ENCODE measurements at regions not wholly inside any gene's neighbourhood (a gene's known extent, or its start where the extent isn't known, plus 50 kb on each side); places are given as distances from the start of the nearest gene placed in this dataset.

DNA sequence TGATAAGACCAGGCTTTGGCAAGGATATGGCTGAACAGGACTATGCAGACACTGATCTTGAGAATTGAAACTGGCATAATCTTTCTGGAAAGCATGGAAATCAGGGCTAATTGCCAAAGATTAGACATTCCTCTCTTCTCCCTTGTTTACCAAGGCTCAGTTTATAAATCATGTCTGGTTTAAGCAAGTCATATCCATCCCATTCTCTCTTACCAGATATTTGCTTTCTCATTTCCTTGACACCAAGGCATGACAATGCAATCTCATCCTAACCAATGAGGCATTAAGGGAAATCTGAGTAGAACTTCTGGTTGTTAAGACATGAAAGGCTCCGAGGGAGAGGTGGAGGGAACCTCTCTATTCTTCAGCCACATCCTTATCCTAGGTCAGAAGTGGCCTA lies 110.3 kb upstream of the CEP85L start:
- FAIRE-seq (no peak), DNase-seq (ENCODE audit: extremely low spot score, insufficient read length, low read depth) (no peak)

DNA sequence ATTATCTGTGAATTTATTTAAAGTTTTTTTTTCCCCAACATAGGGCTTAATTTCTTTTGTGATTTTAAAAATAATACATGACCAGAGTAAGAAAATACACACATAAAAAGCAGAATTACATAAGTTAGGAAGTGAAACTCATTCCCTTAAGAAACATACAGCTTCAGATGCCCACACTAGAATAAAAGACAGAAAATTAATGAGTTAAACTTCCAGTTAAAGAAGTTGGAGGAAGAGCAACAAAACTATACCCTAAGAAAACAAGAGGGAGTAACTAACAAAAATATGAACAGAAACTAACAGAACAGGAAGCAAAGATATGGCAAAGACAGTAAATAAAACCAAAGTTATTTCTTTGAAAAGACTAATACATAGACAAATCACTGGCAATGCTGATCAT lies 107.6 kb upstream of the CEP85L start:
- no peak for DNase-seq (ENCODE audit: extremely low spot score, insufficient read length, low read depth)
- FAIRE-seq = no peak

- DNase-seq (ENCODE audit: extremely low spot score, insufficient read length, low read depth) = no peak
- no peak for FAIRE-seq
Measured at GRCh38 chr6:118755941-118756646, 104.7 kb upstream of the CEP85L start.

DNA sequence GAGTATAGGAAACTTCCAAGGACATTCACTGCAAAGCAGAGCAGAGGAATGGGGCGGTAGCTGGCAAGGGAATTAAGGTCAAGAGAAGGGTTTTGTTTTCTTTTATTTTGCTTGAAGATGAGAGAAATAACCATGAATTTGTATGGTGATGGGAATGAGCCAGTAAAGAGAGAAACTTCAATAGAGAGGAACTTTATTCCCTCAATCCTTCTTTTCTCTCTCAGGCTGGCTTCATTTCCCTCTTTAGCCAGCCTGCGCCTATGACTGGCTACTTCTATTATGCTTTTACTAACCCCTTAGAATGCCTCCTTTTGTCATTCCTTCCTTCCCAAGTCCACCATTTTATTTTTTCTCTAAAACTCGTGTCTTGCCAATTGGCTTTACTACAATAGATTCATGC lies 101.4 kb upstream of the CEP85L start:
- DNase-seq (ENCODE audit: extremely low spot score, insufficient read length, low read depth) (no peak), FAIRE-seq (no peak)

- DNase-seq (ENCODE audit: extremely low spot score, insufficient read length, low read depth) (no peak), FAIRE-seq (no peak)
Measured at GRCh38 chr6:118751072-118751471, 99.7 kb upstream of the CEP85L start.

DNA sequence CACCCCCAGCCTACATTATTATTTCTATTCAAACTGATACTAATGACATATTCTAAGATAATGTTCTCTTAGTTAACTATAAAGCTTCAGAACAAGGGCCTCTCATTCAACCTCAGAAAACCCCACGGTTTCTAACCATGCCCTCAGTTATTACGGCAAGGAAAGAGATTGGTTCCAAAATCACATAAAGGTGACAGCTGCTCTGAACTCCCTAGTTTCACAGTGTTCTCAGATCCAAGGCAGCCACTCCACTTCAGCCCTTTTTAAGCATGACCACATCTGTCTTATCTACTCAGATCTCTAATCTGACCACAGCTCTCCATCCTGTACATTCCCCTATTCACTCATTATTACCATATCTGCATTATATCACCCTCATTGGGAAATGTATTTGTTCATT lies 98.8 kb upstream of the CEP85L start:
- DNase-seq (ENCODE audit: extremely low spot score, insufficient read length, low read depth) (no peak), FAIRE-seq (no peak)

GRCh38 chr6:118748311-118749062 lies 97.1 kb upstream of the CEP85L start:
- FAIRE-seq = no peak
- no peak for DNase-seq (ENCODE audit: extremely low spot score, insufficient read length, low read depth)

DNA sequence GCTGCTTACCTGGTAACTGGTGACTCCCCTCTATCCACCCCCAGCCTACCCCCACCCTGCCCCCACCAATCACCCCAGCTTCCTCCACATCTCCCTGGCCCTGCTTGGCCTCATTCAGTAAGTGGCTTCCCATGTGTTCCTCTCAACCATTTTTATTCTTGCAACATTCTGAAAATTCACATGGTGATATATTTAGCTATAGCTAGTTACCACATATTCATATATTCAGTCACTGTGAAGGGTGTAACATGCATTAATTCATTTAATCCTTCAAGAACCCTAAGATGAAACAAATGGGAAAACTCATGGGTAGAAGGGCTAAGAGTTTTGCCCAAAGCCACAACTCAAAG lies 95.4 kb upstream of the CEP85L start:
- no peak for DNase-seq (ENCODE audit: extremely low spot score, insufficient read length, low read depth)
- FAIRE-seq = no peak

DNA sequence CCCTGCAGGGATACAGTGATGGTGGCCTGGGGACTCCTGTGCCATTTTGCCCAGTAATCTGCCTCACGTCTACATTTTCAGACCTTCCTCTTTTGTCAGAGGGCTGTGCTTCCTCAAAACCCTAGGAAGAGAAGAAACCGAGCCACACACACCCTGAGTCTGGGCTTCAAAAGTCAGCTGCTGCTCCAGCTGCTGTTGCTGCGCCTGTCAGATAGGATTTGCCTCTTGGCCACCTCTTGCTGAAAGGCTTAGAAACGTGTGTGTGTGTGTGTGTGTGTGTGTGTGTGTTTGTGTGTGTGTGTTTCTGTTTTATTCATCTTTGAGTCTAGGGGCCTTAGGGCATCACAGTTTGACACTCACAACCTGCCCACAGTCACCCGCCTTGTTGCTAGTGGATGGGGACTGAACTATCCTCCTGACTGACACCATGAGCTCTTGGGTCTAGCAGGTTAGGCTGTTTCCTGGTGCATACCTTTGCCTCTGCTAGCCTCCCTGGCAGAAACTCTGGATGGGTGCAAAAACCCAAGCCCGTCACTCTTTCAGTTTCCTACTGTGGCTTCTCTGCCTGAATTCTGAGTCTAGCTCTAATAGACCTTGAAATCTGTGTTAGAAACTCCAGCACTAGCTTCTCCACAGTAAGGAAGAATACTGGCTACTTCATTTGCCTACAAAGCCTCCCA lies 94.9 kb upstream of the CEP85L start:
- no peak for FAIRE-seq

DNA sequence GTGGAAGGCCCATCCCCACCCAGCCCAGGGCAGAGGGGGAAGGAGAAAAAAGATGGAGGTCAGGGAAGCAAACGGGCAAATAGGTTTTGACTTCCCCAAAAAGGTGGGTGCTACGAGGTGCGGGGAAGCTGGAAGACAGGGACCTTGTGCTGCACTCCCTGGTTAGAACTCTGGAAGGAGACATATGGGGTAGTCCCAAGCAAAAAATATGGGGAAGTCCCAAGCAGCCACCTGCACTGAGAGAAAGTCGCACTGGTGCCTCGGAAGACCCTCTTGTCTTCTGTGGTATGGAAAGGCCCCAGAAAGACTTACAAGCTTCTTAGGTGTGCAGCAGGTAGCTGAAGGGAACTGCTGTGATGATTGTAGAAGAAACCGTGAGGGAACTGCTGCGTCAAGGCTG lies 93.8 kb upstream of the CEP85L start:
- no peak for DNase-seq (ENCODE audit: extremely low spot score, insufficient read length, low read depth)
- FAIRE-seq = no peak

More for the DNA sequence above, 94.9 kb upstream of the CEP85L start:
- DNase-seq (ENCODE audit: extremely low spot score, insufficient read length, low read depth) = no peak

GRCh38 chr6:118744261-118744941 lies 93.0 kb upstream of the CEP85L start:
- DNase-seq (ENCODE audit: extremely low spot score, insufficient read length, low read depth) = no peak

GRCh38 chr6:118743746-118744145 lies 92.4 kb upstream of the CEP85L start:
- FAIRE-seq (no peak), DNase-seq (ENCODE audit: extremely low spot score, insufficient read length, low read depth) (no peak)

More at GRCh38 chr6:118744261-118744941, 93.0 kb upstream of the CEP85L start:
- FAIRE-seq = no peak

- no peak for DNase-seq (ENCODE audit: extremely low spot score, insufficient read length, low read depth)
- FAIRE-seq = no peak
Measured at GRCh38 chr6:118740372-118740771, 89.0 kb upstream of the CEP85L start.

DNA sequence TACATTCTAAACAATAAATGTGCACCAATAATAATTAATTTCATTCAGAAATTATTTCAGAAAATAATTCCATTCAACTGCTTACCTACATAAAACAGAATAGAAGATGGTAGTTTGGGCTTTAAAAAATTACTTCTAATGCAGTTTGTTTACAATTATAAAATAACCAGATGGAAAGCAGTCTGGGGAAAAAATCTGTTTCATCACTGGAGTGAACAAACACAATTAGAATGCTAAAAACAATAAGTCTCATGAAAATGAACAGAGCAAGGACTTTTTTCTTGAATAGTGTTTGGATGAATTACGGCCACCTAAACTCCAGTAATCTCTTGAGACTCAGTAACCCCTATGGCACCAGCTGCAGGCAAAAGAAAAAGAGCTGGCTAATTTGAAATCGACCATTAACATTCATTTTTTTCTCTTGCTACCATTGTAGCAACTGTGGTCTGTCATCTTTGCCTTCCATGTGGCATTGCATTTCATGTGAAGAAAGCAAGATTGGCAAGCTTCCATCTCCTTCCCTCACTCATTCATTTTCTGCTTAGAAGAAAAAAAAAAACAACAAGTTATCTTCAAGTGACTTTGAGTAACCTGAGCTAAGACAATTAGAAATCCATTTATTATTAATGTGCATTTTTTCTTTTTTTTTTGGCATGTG lies 88.4 kb upstream of the CEP85L start:
- no peak for FAIRE-seq
- no peak for DNase-seq (ENCODE audit: extremely low spot score, insufficient read length, low read depth)

DNA sequence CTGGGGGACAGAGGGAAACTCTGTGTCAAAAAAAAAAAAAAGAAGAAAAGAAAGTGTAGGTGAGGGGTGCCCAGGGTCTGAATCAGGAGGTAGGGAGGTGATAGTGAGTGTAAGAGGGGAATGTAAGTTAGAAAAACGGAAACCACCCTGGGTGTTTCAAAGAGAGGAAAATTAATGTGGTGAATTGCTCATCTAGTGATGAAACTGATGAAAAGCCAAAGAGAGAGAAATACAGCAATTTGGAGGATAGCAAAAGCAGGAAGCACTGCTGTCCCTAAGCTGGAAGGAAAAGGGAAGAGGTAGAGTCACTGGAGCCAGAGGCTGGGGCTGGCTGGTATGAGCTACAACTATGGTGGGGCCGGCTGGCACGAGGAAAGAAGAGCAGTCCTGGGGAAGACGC lies 85.0 kb upstream of the CEP85L start:
- DNase-seq (ENCODE audit: extremely low spot score, insufficient read length, low read depth) (no peak), FAIRE-seq (no peak)

DNA sequence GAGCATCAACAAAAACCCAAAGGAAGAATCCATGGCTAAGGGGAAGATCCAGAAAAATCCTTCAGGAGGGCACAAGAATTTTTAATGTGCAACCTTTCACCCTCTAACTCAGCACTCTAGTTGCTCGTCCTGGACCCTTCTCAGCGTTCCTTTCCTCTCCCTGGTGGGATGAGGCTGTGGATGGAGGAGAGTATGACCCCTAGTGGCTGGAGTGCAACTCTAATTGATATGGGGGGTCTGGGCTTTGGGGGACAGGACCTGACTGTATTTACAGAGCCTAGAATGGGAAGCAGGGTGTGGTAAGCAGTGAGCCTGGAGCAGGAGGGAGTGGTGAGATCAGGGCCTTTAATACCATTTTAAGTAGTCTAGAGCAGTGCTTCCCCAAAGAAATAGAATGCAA lies 83.9 kb upstream of the CEP85L start:
- FAIRE-seq = no peak
- DNase-seq (ENCODE audit: extremely low spot score, insufficient read length, low read depth) = no peak

- no peak for DNase-seq (ENCODE audit: extremely low spot score, insufficient read length, low read depth)
- no peak for FAIRE-seq
Measured at GRCh38 chr6:118725944-118726343, 74.6 kb upstream of the CEP85L start.

DNA sequence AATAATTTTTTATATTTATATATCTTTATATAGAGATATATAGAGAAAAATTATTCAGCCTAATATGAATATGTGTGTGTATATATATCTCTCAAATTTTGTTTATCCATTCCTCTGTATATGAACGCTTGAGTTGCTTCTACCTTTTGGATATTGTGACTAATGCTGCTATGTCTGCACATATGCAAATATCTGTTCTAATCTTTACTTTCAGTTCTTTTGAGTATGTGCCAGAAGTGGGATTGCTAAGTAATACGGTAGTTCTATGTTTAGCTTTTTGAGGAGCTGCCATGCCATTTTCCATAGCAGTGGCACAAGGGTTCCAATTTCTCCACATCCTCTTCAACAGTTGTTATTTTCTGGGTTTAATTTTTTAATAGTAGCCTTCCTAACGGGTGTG lies 72.8 kb upstream of the CEP85L start:
- FAIRE-seq (peak; percentile 9), DNase-seq (ENCODE audit: extremely low spot score, insufficient read length, low read depth) (no peak)

- DNase-seq (ENCODE audit: extremely low spot score, insufficient read length, low read depth) = no peak
- FAIRE-seq = no peak
Measured at GRCh38 chr6:118722829-118723813, 71.7 kb upstream of the CEP85L start.
